Neural progenitor cell (in vitro differentiated cells): ENCODE measurements at regions not wholly inside any gene's neighbourhood (a gene's known extent, or its start where the extent isn't known, plus 50 kb on each side); places are given as distances from the start of the nearest gene placed in this dataset.

Experiments used
- DNase-seq: peaks from one replicate; pipeline ENCODE4 v3.0.0-alpha.2; 2016; ENCODE audit warnings: low spot score
- H2AFZ ChIP-seq: fragments of 200-600 bp; sonication (generic); replicated peaks from 2 replicates; pipeline ENCODE4 v1.6.1; 2016; ENCODE audit warnings: antibody characterized with exemption
- H3F3A ChIP-seq: fragments of 200-600 bp; sonication (generic); 2 replicates; pipeline ENCODE4 v1.6.1; 2016; ENCODE audit warnings: antibody characterized with exemption, low read depth
- H3K27ac ChIP-seq: fragments of 200-600 bp; sonication (generic); 2 replicates; pipeline ENCODE4 v1.5.1; 2016; ENCODE audit warnings: mild to moderate bottlenecking
- H3K27me3 ChIP-seq: fragments of 200-600 bp; sonication (generic); 2 replicates; pipeline ENCODE4 v1.6.1; 2016; ENCODE audit warnings: mild to moderate bottlenecking, moderate library complexity
- H3K36me3 ChIP-seq: fragments of 200-600 bp; sonication (generic); 2 replicates; pipeline ENCODE4 v1.5.1; 2016
- H3K4me1 ChIP-seq: fragments of 200-600 bp; sonication (generic); 2 replicates; pipeline ENCODE4 v1.6.1; 2016; ENCODE audit warnings: mixed run types
- H3K4me2 ChIP-seq: fragments of 200-600 bp; sonication (generic); 2 replicates; pipeline ENCODE4 v1.6.1; 2016
- H3K4me3 ChIP-seq: fragments of 200-600 bp; sonication (generic); 2 replicates; pipeline ENCODE4 v1.5.1; 2016
- H3K79me2 ChIP-seq: fragments of 200-600 bp; sonication (generic); 2 replicates; pipeline ENCODE4 v1.6.1; 2016; ENCODE audit warnings: low read depth
- H3K9ac ChIP-seq: fragments of 200-600 bp; sonication (generic); 2 replicates; pipeline ENCODE4 v1.6.1; 2016
- H3K9me3 ChIP-seq: fragments of 200-600 bp; sonication (generic); 2 replicates; pipeline ENCODE4 v1.5.1; 2016; ENCODE audit warnings: low read depth
- H4K20me1 ChIP-seq: fragments of 200-600 bp; sonication (generic); 2 replicates; pipeline ENCODE4 v1.6.1; 2016; ENCODE audit warnings: low read depth
- H3K27ac Mint-ChIP-seq: 3 replicates; pipeline ENCODE4 v1.8.0; 2021; ENCODE audit warnings: mixed read lengths
- H3K27me3 Mint-ChIP-seq: 2 replicates; pipeline ENCODE4 v1.8.0; 2022; ENCODE audit warnings: low read depth, mild to moderate bottlenecking, inconsistent platforms, moderate library complexity, mixed read lengths; ENCODE audit not compliant: insufficient read depth
- H3K36me3 Mint-ChIP-seq: 3 replicates; pipeline ENCODE4 v1.8.0; 2021; ENCODE audit warnings: mixed read lengths
- H3K4me1 Mint-ChIP-seq: 3 replicates; pipeline ENCODE4 v1.8.0; 2021; ENCODE audit warnings: mixed read lengths
- H3K4me3 Mint-ChIP-seq: 3 replicates; pipeline ENCODE4 v1.8.0; 2021; ENCODE audit warnings: mild to moderate bottlenecking, moderate library complexity, mixed read lengths
- H3K9me3 Mint-ChIP-seq: 3 replicates; pipeline ENCODE4 v1.8.0; 2020; ENCODE audit warnings: mixed read lengths
- CTCF ChIP-seq: fragments of 200-600 bp; sonication (generic); IDR thresholded peaks from 2 replicates; pipeline ENCODE4 v1.5.1; 2017; ENCODE audit warnings: antibody characterized with exemption, mild to moderate bottlenecking
- EZH2 ChIP-seq: fragments of 200-600 bp; sonication (generic); IDR thresholded peaks from 2 replicates; pipeline ENCODE4 v1.6.1; 2017; ENCODE audit warnings: antibody characterized with exemption, mild to moderate bottlenecking, moderate library complexity
- EZH2phosphoT487 ChIP-seq: fragments of 200-600 bp; sonication (generic); IDR thresholded peaks from 2 replicates; pipeline ENCODE4 v1.6.1; 2017; ENCODE audit warnings: antibody characterized with exemption

GRCh38 chr4:149113804-149114430, 671.7 kb upstream of the NR3C2 start:
- Histone ChIP-seq H3K27me3 (no peaks in the 10 kb centered on the region), H3K4me3 (no peak overlapping the region), H3K27ac (no peak overlapping the region), H3K9me3 (no peaks in the 10 kb centered on the region), H3K79me2 (no peaks in the 10 kb centered on the region), H3F3A (peaks cover 12% of the 10 kb centered on the region), H2AFZ (no peak overlapping the region), H3K4me1 (peaks cover 26% of the 10 kb centered on the region), H3K4me2 (no peak overlapping the region), H3K9ac (no peak overlapping the region), H4K20me1 (no peaks in the 10 kb centered on the region), H3K36me3 (no peaks in the 10 kb centered on the region)
- H3K36me3 Mint-ChIP-seq, result no peaks in the 10 kb centered on the region
- peaks cover 4% of the 10 kb centered on the region for H3K4me1 Mint-ChIP-seq
- H3K27me3 Mint-ChIP-seq, result no peaks in the 10 kb centered on the region
- H3K4me3 Mint-ChIP-seq, result no peak overlapping the region
- H3K9me3 Mint-ChIP-seq, result no peaks in the 10 kb centered on the region
- H3K27ac Mint-ChIP-seq, result no peak overlapping the region
- no peak for DNase-seq
- no peak for TF ChIP-seq EZH2phosphoT487
- TF ChIP-seq EZH2, result no peak
- TF ChIP-seq CTCF, result no peak

- H4K20me1 ChIP-seq, result no peaks in the 10 kb centered on the region
- no peaks in the 10 kb centered on the region for H3K27me3 ChIP-seq
- no peak overlapping the region for H2AFZ ChIP-seq
- H3K9me3 ChIP-seq, result no peaks in the 10 kb centered on the region
- H3K4me3 Mint-ChIP-seq, result no peak overlapping the region
- peaks cover 4% of the 10 kb centered on the region for H3K4me1 Mint-ChIP-seq
- H3K9ac ChIP-seq, result no peak overlapping the region
- no peak overlapping the region for H3K27ac Mint-ChIP-seq
- no peaks in the 10 kb centered on the region for H3K9me3 Mint-ChIP-seq
- no peaks in the 10 kb centered on the region for H3K36me3 Mint-ChIP-seq
- DNase-seq, result no peak
- no peak overlapping the region for H3K27ac ChIP-seq
- H3F3A ChIP-seq, result peaks cover 12% of the 10 kb centered on the region
- no peaks in the 10 kb centered on the region for H3K36me3 ChIP-seq
- no peak overlapping the region for H3K4me2 ChIP-seq
- H3K4me3 ChIP-seq, result no peak overlapping the region
- H3K27me3 Mint-ChIP-seq, result no peaks in the 10 kb centered on the region
- TF ChIP-seq EZH2 (no peak), CTCF (peak; percentile 23), EZH2phosphoT487 (no peak)
- H3K4me1 ChIP-seq, result peaks cover 24% of the 10 kb centered on the region
- H3K79me2 ChIP-seq, result no peaks in the 10 kb centered on the region
Observed at GRCh38 chr4:149112109-149112508, 669.9 kb upstream of the NR3C2 start.

GRCh38 chr4:149110481-149110880, 668.3 kb upstream of the NR3C2 start:
- Histone ChIP-seq H3K79me2 (no peaks in the 10 kb centered on the region), H3K4me1 (peaks cover 7% of the 10 kb centered on the region), H4K20me1 (no peaks in the 10 kb centered on the region), H3F3A (no peaks in the 10 kb centered on the region), H2AFZ (no peak overlapping the region), H3K36me3 (no peaks in the 10 kb centered on the region), H3K4me3 (no peak overlapping the region), H3K27me3 (no peaks in the 10 kb centered on the region), H3K9me3 (no peaks in the 10 kb centered on the region), H3K27ac (no peak overlapping the region), H3K4me2 (no peak overlapping the region), H3K9ac (no peak overlapping the region)
- Mint-ChIP-seq H3K4me3 (no peak overlapping the region), H3K9me3 (no peaks in the 10 kb centered on the region), H3K4me1 (no peaks in the 10 kb centered on the region), H3K36me3 (no peaks in the 10 kb centered on the region), H3K27ac (no peak overlapping the region), H3K27me3 (no peaks in the 10 kb centered on the region)
- DNase-seq, result no peak
- TF ChIP-seq EZH2 (no peak), EZH2phosphoT487 (no peak), CTCF (no peak)
